Nephron (organoid): ENCODE measurements at regions not wholly inside any gene's neighbourhood (a gene's known extent, or its start where the extent isn't known, plus 50 kb on each side); places are given as distances from the start of the nearest gene placed in this dataset.

Experiments
- H3K27ac Mint-ChIP-seq, 3 experiments: 2 replicates each; pipeline ENCODE4 v1.8.0; 2020; ENCODE audit warnings: mixed read lengths in 3 of 3, mild to moderate bottlenecking in 2 of 3, moderate library complexity in 1 of 3
- H3K27me3 Mint-ChIP-seq: 2 replicates; pipeline ENCODE4 v1.8.0; 2021; ENCODE audit warnings: low read depth, mild to moderate bottlenecking, moderate library complexity, mixed read lengths
- H3K36me3 Mint-ChIP-seq: 2 replicates; pipeline ENCODE4 v1.8.0; 2020; ENCODE audit warnings: low read depth, mixed read lengths
- H3K4me1 Mint-ChIP-seq: 2 replicates; pipeline ENCODE4 v1.8.0; 2020; ENCODE audit warnings: mixed read lengths
- H3K4me3 Mint-ChIP-seq, 3 experiments: 2 replicates each; pipeline ENCODE4 v1.8.0; 2020; ENCODE audit warnings: mild to moderate bottlenecking in 3 of 3, mixed read lengths in 3 of 3, moderate library complexity in 2 of 3
- H3K9me3 Mint-ChIP-seq: 2 replicates; pipeline ENCODE4 v1.8.0; 2020; ENCODE audit warnings: mixed read lengths
- CTCF ChIP-seq, 3 experiments: fragments of 200-600 bp; sonication (generic); IDR thresholded peaks; one replicate each; pipeline ENCODE4 v1.5.0; 2021; ENCODE audit warnings: antibody characterized with exemption in 3 of 3; ENCODE audit not compliant: unreplicated experiment in 3 of 3

- Mint-ChIP-seq H3K9me3 (no peaks in the 10 kb centered on the region), H3K4me1 (peaks cover 26% of the 10 kb centered on the region), H3K27me3 (peaks cover 53% of the 10 kb centered on the region), H3K4me3 (no peak overlapping the region), H3K27ac (peak overlapping the region; percentile 83 to 88 (median 85)), H3K36me3 (no peaks in the 10 kb centered on the region)
- TF ChIP-seq CTCF (IDR thresholded peaks at IDR 0.05; ENCODE audit: unreplicated experiment in 3 of 3), result no peak
These were observed 103.1 kb downstream of the SOX9 start for GRCh38 chr17:72223866-72224291.

GRCh38 chr17:72226322-72226721 is 105.5 kb downstream of the SOX9 start:
- Mint-ChIP-seq H3K4me3 (no peak overlapping the region), H3K27me3 (peaks cover 30% of the 10 kb centered on the region), H3K36me3 (no peaks in the 10 kb centered on the region), H3K9me3 (no peaks in the 10 kb centered on the region), H3K27ac (no peak overlapping the region), H3K4me1 (peaks cover 5% of the 10 kb centered on the region)
- TF ChIP-seq CTCF (IDR thresholded peaks at IDR 0.05; ENCODE audit: unreplicated experiment in 3 of 3), result no peak

GRCh38 chr17:72233986-72234385 is 113.2 kb downstream of the SOX9 start:
- Mint-ChIP-seq H3K27ac (peak overlapping the region; percentile 36 to 45 (median 44)), H3K36me3 (no peaks in the 10 kb centered on the region), H3K4me3 (no peak overlapping the region), H3K9me3 (peaks cover 2% of the 10 kb centered on the region), H3K4me1 (peaks cover 47% of the 10 kb centered on the region), H3K27me3 (peaks cover 26% of the 10 kb centered on the region)
- TF ChIP-seq CTCF (IDR thresholded peaks at IDR 0.05; ENCODE audit: unreplicated experiment in 3 of 3), result no peak

- Mint-ChIP-seq H3K9me3 (peaks cover 5% of the 10 kb centered on the region), H3K27me3 (peaks cover 29% of the 10 kb centered on the region), H3K36me3 (no peaks in the 10 kb centered on the region), H3K4me1 (peaks cover 47% of the 10 kb centered on the region), H3K4me3 (peak overlapping the region in 1 of 3 experiments; percentile 37), H3K27ac (peak overlapping the region; percentile 36 to 45 (median 44))
- TF ChIP-seq CTCF (IDR thresholded peaks at IDR 0.05; ENCODE audit: unreplicated experiment in 3 of 3), result no peak
These were observed 114.2 kb downstream of the SOX9 start for GRCh38 chr17:72234985-72235384.

- Mint-ChIP-seq H3K36me3 (no peaks in the 10 kb centered on the region), H3K4me1 (peaks cover 47% of the 10 kb centered on the region), H3K4me3 (peak overlapping the region in 1 of 3 experiments; percentile 6), H3K9me3 (peaks cover 7% of the 10 kb centered on the region), H3K27me3 (peaks cover 34% of the 10 kb centered on the region), H3K27ac (peak overlapping the region; percentile 86 to 96 (median 93))
- no peak for TF ChIP-seq CTCF (IDR thresholded peaks at IDR 0.05; ENCODE audit: unreplicated experiment in 3 of 3)
These were observed 116.3 kb downstream of the SOX9 start for GRCh38 chr17:72236980-72237633.

- Mint-ChIP-seq H3K36me3 (no peaks in the 10 kb centered on the region), H3K9me3 (peaks cover 12% of the 10 kb centered on the region), H3K27ac (peak overlapping the region; percentile 86 to 96 (median 93)), H3K4me3 (no peak overlapping the region), H3K4me1 (peaks cover 47% of the 10 kb centered on the region), H3K27me3 (peaks cover 34% of the 10 kb centered on the region)
- no peak for TF ChIP-seq CTCF (IDR thresholded peaks at IDR 0.05; ENCODE audit: unreplicated experiment in 3 of 3)
These were observed 117.4 kb downstream of the SOX9 start for GRCh38 chr17:72238157-72238673.
